ENCODE measurements at regions not wholly inside any gene's neighbourhood (a gene's known extent, or its start where the extent isn't known, plus 50 kb on each side); places are given as distances from the start of the nearest gene placed in this dataset.

DNA sequence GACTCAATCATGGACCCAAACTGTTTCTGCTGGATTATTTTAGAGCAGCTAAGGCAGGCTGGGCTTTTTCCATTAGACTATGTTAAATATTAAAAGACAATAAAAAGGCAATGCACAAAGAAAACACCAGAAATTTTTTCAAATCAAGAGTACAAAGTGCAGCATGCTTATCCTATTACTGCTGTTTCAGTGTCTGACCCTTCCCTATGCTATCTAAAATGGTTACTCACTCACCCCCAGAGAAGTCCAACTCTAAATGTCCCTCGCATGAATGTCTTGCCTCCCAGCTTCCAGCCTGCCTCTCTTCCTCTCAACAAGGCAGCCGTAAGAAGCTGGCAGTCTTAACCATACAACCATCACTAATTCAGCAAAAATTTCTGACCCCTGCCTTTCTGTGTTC lies 108.7 kb upstream of the SYT6 start:
- TF ChIP-seq, protein P1, sequence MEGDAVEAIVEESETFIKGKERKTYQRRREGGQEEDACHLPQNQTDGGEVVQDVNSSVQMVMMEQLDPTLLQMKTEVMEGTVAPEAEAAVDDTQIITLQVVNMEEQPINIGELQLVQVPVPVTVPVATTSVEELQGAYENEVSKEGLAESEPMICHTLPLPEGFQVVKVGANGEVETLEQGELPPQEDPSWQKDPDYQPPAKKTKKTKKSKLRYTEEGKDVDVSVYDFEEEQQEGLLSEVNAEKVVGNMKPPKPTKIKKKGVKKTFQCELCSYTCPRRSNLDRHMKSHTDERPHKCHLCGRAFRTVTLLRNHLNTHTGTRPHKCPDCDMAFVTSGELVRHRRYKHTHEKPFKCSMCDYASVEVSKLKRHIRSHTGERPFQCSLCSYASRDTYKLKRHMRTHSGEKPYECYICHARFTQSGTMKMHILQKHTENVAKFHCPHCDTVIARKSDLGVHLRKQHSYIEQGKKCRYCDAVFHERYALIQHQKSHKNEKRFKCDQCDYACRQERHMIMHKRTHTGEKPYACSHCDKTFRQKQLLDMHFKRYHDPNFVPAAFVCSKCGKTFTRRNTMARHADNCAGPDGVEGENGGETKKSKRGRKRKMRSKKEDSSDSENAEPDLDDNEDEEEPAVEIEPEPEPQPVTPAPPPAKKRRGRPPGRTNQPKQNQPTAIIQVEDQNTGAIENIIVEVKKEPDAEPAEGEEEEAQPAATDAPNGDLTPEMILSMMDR (IDR thresholded peaks at IDR 0.05; ENCODE audit: insufficient read depth, low read length, poor library complexity, severe bottlenecking), result no peak
- no peaks in the 10 kb centered on the region for H3K36me3 ChIP-seq (ENCODE audit: control insufficient read depth, insufficient read depth, low read length)
- no peak overlapping the region for H3K4me3 ChIP-seq (ENCODE audit: low read depth, low read length)
- peaks cover 7% of the 10 kb centered on the region for H3K27me3 ChIP-seq (ENCODE audit: control insufficient read depth, insufficient read depth, low read length)
- DNase-seq (ENCODE audit: low read depth), result no peak

DNA sequence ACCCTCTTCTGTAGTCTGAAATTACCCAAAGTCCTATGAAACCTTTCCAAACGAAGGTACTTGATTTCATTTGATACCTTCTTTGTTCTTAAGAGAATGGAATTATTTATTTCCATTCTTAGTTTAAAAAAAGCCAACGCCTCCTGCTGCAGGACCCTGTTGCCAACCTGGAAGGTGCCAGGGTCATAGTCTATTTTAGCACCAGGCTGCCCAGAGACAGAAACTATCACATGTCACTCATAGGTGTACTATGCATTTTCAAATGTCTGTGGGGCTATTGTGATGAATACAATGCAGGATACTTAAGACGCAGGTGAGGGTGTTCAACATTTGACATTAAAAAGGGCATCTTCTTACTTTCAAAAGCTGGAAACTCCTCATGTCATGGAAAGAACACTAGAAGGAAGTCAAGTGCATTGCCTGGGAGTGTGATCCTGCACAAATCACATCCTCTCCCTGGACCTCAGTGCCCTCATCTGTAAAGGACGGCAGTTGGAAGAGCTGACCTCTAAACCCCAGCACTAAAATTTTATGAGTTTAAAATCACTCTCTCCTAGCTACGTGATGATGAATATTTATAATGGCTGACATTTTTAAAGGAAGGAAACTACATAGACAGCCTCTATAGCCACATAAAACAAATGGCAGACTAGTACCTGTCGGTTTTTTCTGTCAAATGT lies 107.3 kb upstream of the SYT6 start:
- no peaks in the 10 kb centered on the region for H3K36me3 ChIP-seq (ENCODE audit: control insufficient read depth, insufficient read depth, low read length)
- TF ChIP-seq, protein P1 (IDR thresholded peaks at IDR 0.05; ENCODE audit: insufficient read depth, low read length, poor library complexity, severe bottlenecking), result no peak
- no peak for DNase-seq (ENCODE audit: low read depth)
- peaks cover 7% of the 10 kb centered on the region for H3K27me3 ChIP-seq (ENCODE audit: control insufficient read depth, insufficient read depth, low read length)
- H3K4me3 ChIP-seq (ENCODE audit: low read depth, low read length), result no peak overlapping the region

DNA sequence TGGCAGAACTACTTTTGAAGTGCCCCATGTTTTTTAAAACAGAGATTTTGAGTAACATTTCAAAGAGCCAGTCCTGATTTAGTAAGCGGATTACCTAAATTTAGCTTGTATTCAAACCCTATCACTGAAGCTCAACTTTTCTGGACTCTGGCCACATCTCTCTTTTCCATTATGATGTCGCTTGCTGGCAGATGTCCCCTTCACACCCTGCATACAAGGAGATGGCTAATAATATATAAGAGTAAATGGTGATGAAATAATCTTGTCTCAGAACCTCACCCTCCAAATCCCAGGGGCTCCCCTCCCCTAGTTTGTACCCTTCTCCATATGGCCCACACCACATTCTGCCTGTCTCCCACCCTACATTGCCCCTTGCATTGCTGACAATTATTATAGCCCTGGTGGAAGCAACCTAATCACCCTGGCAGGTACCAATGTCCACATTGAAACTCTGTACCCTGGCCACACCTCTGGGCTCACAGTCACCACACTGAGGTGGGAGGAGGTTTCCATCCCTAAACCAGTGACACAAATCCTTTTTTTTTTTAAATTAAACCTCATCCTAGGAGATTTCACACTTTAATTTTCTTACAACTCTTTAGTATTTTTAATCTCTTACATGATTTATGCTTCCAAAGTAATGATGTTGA lies 106.0 kb upstream of the SYT6 start:
- Histone ChIP-seq H3K36me3 (ENCODE audit: control insufficient read depth, insufficient read depth, low read length) (no peaks in the 10 kb centered on the region), H3K4me3 (ENCODE audit: low read depth, low read length) (no peak overlapping the region), H3K27me3 (ENCODE audit: control insufficient read depth, insufficient read depth, low read length) (peaks cover 7% of the 10 kb centered on the region)
- TF ChIP-seq, protein P1 (IDR thresholded peaks at IDR 0.05; ENCODE audit: insufficient read depth, low read length, poor library complexity, severe bottlenecking), result no peak
- no peak for DNase-seq (ENCODE audit: low read depth)

DNA sequence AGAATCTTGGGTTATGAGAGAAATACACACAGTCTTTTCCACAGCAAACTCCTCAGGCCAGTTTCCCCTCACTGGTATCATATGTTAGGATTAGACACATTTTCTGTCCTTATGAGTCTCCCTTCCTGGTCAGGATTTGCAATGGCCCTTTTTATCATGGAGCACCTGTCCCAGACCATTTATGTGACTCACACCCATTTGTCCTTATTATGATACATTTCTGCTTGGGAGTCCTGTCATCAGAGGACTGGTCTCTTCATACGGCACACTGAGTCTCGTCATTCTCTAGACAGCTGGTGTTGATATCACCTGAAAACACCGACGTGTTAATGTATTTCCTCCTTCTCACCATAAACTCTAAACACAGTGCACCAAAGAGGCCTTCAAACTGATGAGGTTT lies 105.0 kb upstream of the SYT6 start:
- peaks cover 7% of the 10 kb centered on the region for H3K27me3 ChIP-seq (ENCODE audit: control insufficient read depth, insufficient read depth, low read length)
- no peak for DNase-seq (ENCODE audit: low read depth)
- H3K36me3 ChIP-seq (ENCODE audit: control insufficient read depth, insufficient read depth, low read length), result no peaks in the 10 kb centered on the region
- H3K4me3 ChIP-seq (ENCODE audit: low read depth, low read length), result no peak overlapping the region
- TF ChIP-seq, protein P1 (IDR thresholded peaks at IDR 0.05; ENCODE audit: insufficient read depth, low read length, poor library complexity, severe bottlenecking), result no peak

DNA sequence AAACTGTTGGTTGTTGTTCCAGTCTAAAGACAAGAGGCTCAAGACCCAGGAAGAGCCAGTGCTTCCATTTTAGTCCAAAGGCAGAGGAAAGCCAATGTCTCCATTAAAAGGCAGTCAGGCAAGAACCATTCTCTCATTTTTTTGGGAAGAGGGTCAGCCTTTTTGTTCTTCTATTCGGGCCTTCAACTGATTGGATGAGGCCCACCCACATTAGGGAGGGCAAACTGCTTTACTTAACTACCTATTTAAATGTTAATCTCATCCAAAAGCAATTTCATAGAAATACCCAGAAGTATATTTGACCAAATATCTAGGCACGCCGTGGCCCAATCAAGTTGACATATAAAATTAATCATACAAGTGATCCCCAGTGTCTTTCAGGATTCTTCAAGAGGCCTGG lies 104.4 kb upstream of the SYT6 start:
- TF ChIP-seq, protein P1 (IDR thresholded peaks at IDR 0.05; ENCODE audit: insufficient read depth, low read length, poor library complexity, severe bottlenecking), result no peak
- DNase-seq (ENCODE audit: low read depth), result no peak
- H3K27me3 ChIP-seq (ENCODE audit: control insufficient read depth, insufficient read depth, low read length), result peaks cover 7% of the 10 kb centered on the region
- H3K4me3 ChIP-seq (ENCODE audit: low read depth, low read length), result no peak overlapping the region
- H3K36me3 ChIP-seq (ENCODE audit: control insufficient read depth, insufficient read depth, low read length), result no peaks in the 10 kb centered on the region

DNA sequence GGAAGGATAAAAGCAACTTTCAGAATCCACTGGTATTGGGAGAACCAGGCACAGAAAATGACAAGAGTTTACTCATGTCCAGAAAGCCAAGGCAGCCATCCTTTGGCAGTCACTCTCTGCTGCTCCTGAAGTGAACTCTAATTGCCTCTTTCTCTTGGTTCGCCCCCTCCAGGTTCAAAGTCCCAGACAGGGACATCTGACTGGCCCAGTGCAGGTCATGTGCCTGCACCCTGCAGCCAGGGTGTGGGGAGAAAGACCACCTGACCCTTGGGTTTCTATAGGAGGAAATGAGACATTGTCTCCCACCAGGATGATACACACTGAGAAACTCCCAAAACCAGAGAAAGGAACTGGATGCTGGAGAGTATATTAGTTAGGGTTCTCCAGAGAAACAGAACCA lies 103.9 kb upstream of the SYT6 start:
- H3K36me3 ChIP-seq (ENCODE audit: control insufficient read depth, insufficient read depth, low read length), result no peaks in the 10 kb centered on the region

More for the DNA sequence above, 103.9 kb upstream of the SYT6 start:
- TF ChIP-seq, protein P1 (IDR thresholded peaks at IDR 0.05; ENCODE audit: insufficient read depth, low read length, poor library complexity, severe bottlenecking), result no peak
- Histone ChIP-seq H3K4me3 (ENCODE audit: low read depth, low read length) (no peak overlapping the region), H3K27me3 (ENCODE audit: control insufficient read depth, insufficient read depth, low read length) (peaks cover 7% of the 10 kb centered on the region)
- DNase-seq (ENCODE audit: low read depth), result no peak
